ENCODE measurements at regions not wholly inside any gene's neighbourhood (a gene's known extent, or its start where the extent isn't known, plus 50 kb on each side); places are given as distances from the start of the nearest gene placed in this dataset.

DNA sequence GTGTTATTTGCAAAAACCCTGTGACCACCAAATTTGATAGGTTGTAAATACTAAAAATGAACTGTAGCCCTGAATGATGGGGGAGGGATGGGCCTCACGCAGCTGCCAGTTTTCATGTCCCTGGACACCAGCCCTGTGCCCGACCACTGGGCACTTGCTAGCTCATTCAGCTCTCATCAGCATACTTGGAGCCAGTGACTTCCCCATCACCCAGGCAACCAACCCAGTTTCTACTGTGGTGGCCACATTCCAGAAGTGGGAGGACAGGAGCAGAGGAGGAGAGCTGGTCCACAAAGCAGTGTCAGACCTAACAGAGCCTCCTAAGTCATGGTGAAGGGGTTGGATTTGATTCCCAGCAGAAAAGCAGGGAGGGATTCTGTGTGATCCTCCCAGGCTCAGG, 128.2 kb downstream of the CPEB2 start:
- DNase-seq (ENCODE audit: low spot score): no peak

DNA sequence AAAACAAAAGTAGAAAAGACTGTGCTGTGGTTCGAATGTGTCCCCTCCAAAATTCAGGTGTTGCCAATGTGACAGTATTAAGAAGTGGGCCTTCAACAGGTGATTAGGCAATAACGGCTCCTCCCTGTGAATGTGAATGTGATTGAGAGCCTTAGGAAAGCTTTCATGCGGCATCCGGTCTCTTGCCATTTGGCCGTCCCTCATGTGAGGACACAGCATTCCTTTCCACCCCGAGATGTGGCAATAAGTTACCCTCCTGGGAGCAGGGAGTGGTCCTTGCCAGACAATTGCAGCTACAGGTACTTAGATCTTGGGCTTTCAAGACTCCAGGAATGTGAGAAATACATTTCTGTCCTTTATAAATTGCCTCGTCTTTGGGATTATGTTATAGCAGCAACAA, 129.3 kb downstream of the CPEB2 start:
- DNase-seq (ENCODE audit: low spot score): no peak

DNA sequence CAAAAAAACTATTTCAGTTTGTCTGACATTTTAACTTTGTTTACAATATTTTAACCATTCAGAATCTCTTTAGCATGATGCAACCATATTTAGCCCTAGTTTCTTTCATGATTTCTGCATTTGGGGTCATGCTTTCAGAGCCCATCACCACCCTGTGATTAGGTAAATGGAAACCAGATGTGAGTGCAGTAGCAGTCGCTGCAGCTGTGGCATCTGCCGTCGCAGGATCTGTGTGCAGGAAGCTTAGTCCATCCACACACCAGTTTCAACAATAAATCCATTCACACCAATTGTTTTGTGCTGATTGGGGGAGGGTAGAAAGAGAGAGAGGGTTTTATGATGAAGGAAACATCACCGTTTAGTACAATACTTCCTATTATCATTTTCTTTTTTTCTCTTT, 130.5 kb downstream of the CPEB2 start:
- no peak for DNase-seq (ENCODE audit: low spot score)

DNA sequence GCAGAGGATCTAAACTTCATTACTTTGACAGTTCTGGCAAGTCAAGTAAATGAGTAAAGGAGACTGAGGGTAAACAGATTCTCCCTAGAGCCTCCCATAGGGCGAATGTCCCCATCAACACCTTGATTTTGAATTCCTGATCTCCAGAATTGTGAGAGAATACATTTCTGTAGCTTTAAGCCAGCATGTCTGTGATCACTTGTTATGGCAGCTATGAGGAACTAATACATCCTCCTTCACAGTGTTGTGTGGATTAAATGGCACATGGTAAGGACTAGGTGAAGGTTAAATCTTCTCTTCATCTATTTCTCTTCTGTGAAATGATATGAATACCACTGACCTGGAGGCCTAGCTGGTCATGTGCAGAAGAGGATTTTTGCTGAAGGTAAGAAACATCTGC, 137.3 kb downstream of the CPEB2 start:
- no peak for DNase-seq (ENCODE audit: low spot score)

DNA sequence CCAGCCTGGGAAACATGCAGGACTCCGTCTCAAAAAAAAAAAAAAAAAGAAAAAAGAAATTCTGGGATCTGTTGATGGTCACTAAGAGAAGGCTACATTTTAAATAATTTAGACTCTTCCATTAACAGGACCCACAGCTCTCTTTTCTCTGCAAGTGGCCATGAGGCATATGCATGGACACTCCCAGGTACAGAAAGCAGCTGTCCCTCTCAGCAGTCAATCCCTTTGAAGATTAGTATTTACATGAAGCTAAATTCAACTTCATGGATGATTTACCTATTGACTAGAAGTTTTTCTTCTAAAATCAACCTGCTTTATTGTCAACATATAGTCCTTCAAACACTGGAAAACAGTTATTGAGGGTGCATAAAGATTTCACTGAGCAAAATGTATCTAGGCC, 139.9 kb downstream of the CPEB2 start:
- no peak for DNase-seq (ENCODE audit: low spot score)

DNA sequence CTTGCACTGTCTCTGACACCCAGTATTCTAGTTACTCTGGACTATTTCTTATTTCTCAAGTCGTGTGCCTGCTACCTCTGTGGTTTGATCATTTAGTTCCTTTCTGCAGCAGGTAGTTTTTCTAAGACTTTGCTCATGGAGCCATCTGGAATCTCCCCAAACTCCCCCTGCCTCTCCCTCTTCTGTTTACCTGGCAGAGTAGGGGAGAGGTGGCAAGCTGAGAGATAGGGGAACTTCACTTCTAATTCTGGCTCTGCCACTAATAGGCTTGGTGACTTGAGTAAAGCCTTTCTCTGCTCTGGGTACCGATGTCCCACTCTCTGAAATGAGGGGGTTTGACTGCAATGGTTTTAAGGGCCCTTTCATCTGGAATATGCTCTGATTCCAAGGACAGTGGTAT, 141.3 kb downstream of the CPEB2 start:
- DNase-seq (ENCODE audit: low spot score): no peak

DNA sequence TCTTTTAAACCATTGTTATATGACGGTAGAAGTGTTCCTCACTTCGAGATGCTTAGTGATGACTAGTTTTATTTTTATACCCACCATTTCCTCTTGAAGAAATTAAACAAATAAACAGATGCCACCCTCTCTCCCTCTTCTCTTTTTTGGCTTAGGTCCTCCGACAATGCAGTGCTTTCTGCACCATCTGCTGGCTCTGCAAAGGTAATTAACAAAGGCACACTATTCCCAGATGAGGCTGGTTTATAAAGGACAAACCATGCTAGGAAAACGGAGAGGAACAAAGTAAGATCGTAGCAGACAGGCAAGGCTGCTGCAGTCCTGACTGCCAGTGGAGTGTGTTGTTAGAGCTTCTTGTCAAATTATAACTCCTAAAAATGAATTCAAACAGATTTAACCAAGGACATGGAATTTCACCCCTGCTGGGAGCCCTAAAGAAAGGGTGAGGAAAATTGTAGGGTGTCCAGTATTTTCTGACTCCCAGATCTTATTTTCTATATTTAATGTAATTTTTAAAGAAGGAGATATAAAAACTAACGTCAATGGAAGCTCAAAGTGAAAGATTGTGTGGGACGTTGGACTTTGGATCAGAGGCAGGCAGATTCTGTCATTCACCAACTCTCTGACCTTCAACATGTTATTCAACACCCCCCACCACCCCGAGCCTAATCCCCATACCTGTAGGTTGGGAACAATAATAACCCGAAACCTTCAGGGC, 142.1 kb downstream of the CPEB2 start:
- no peak for DNase-seq (ENCODE audit: low spot score)

DNA sequence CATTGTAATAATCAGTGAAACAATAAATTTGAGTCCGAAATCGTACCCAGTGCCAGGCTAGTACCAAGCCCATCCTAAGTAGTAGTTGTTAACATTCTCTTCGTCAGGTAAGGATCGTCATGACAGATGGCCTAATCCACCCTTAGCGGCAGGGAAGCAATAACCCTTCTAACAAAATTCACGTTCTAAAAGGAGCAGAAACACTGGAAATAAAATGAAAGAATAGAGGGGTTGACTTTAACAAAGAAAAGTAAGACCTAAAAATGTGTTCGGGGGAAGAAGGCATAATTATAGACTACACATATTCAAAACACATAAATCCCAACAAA, 142.7 kb downstream of the CPEB2 start:
- no peak for DNase-seq (ENCODE audit: low spot score)

DNA sequence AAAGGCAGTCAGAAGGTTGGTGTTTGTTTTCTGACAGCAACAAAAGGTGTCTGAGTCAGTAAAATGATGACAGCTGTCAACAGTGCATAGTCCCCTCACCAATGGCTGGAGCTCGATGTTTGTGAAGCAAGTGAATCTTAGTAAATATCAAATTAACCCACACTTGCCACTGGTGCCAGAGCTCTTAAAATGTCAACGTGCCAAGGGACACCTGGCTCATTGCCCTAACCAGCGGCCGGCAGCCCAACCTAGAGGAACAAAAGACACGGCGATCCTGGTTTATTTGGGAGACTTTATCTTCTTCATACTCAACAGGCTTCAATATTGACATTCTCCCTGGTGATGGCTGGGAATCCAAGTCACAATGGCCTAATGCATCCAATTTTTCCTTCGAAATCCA, 143.4 kb downstream of the CPEB2 start:
- DNase-seq (ENCODE audit: low spot score): no peak

DNA sequence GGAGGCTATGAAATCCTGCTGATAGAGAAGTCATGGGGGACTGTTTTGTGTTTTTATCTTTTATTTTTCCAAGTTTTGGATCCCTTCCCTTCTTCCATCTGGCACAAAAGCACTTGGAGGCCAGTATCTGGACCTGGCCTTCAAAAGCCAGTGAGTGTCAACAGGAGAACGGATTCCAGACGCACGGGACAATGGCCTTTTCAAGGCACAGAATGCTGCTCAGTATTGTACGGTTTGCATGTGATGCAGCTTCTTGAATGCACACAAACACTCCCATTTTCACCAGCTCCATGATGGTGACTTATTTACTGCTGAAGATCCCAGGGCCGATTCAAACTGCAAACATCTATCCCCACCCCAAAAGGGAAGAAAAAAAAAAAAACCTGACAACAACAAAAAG, 145.4 kb downstream of the CPEB2 start:
- no peak for DNase-seq (ENCODE audit: low spot score)

DNA sequence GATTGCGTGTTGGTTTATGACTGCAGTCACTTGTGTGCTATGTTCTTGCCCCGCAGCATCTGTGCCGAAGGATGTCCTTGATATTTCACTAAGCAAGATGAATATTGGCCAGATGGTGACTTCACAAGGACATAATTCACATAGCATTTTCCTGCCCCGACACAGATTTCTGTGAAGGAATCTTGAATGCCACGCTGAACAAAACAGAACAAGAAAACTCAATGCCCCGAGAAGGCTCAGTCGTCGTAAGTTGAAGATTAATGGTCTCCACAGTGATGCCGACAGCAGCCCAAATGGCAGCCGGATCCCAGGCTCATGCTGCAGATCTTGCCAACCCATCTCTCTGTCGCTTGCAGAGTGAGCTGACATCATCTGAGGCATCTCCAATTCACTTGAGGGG, 145.9 kb downstream of the CPEB2 start:
- no peak for DNase-seq (ENCODE audit: low spot score)

DNA sequence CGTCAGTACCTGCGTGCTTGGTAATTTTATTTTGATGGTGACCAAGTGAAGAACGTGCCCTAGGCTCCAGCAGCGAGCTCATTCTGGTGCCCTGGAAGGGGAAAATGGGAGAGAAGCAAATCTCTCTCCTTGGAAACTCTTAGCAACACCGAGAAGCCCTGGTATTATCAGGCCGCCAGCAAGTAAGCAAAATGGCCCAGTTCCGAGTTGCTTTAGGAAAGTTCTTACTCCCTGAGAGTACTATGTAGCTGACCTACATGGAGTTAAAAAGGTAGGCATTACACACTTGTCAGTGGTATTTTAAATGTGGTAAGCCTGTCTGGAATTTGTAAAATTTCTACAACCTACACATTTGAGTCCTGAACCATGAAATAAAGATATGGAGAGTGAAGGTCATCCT, 146.4 kb downstream of the CPEB2 start:
- no peak for DNase-seq (ENCODE audit: low spot score)

DNA sequence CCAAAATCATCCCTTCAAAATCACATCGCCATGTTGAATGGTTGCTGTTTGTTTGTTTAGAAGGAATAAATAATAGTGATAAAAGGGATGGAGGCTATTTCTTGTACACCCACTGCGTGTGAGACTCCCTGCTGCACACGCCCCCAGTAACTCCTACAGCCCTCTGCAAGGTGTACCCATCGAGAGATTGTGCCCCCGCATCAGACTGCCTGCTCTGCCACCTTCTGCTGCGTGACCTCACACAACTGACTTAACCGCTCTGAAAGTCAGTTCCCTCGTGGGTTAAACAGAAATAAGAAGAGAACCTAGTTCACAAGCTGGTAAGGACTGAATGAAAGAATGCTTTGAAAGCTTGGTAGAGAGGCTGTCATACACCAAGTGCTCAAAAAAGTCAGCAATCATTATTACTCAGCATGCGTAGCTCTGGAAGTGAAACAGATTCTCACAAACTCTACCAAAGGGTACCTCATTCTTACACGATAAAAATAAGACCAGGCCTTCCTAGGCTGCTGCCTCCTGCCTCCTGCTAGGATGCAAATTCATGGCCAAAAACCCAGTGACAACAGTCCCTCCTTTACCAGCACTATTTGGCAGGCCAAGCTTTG, 147.1 kb downstream of the CPEB2 start:
- DNase-seq (ENCODE audit: low spot score): no peak

DNA sequence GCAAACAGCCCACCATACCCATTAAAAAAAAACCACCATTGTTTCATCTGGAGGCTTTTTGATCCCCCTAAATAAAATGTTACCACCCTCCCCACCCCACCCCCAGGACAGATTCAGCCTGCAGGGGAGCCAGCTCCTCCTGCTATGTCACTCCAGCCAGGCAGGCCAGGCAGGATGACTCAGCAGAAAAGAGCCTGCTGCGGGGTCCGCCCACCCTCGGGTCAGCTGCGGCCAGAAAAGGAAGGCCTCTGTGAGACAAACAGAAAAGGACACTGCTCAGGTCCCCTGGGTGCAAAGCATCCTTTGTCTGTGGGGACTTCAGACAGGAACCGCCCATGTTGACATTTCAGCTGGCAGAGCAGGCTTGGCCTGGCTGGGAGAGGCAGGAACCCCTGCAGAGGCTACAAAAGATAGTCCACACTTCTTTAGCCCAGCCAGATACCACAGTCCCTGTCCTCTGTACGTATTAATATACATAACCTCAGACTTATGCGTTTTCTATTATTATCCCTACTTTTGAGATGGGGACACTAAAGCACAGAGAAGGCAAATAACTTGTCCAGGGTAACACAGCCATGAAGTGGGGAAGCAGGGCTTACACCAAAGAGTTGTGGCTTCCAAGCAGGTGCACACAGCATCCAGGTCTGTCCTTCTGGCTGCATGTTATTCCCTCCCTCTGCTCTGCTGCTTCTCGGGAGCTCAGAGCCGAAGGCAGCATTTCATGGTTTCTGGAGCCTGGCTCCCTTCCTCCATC, 147.7 kb downstream of the CPEB2 start:
- peak; percentile 72 for DNase-seq (ENCODE audit: low spot score)

DNA sequence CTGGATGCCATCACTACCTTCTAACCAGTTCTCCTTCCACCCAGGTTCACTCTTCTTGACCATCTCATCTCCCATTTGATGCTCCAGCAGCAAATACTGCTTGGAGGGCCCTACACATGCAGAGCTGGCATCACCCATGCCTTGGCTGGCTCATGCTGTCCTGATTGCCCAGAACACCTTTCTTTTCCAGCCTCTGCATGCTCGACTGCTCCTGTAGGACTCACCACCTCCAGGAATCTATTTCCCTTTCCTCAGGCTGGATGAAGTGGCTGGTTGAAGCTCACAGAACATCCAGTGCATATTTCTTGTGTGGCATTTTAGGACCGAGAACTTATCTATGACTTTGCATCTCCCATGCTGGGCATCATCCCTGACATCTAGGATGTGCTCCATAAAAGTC, 148.3 kb downstream of the CPEB2 start:
- no peak for DNase-seq (ENCODE audit: low spot score)

DNA sequence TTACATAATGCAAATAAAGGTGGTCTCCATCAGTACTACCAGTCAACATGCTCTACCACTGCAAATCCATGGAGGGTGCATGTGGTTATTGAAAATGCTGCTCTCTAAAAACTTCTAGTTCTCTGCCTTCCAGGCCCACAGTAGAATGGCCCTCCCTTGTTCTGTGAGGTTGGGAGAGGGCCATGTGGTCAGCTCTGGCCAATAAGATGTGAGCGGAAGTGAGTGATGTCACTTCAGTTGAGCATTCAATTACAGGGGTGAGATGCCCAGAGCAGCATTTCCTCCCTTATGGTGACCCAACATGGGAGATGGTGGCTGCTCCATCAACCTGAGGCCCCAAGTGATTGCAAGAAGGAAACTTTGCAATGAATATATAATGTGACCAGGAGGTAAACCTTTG, 148.8 kb downstream of the CPEB2 start:
- DNase-seq (ENCODE audit: low spot score): no peak

DNA sequence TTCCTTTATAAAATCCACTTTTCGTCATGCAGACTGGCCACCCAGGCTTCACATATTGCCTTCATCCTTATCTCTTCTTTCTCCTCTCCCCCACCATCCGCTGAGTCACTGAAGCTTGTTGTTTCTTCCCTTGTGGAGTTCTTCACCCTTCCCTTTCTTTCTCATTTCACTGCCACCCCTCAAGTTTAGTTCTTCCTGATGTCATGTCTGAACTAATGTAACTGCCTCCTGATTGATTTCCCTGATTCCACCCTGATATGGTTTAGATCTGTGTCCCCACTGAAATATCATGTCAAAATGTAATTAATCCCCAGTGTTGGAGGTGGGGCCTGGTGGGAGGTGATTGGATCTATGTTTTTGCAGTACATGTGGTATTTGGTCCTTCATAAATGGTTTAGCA, 151.4 kb downstream of the CPEB2 start:
- DNase-seq (ENCODE audit: low spot score): no peak

DNA sequence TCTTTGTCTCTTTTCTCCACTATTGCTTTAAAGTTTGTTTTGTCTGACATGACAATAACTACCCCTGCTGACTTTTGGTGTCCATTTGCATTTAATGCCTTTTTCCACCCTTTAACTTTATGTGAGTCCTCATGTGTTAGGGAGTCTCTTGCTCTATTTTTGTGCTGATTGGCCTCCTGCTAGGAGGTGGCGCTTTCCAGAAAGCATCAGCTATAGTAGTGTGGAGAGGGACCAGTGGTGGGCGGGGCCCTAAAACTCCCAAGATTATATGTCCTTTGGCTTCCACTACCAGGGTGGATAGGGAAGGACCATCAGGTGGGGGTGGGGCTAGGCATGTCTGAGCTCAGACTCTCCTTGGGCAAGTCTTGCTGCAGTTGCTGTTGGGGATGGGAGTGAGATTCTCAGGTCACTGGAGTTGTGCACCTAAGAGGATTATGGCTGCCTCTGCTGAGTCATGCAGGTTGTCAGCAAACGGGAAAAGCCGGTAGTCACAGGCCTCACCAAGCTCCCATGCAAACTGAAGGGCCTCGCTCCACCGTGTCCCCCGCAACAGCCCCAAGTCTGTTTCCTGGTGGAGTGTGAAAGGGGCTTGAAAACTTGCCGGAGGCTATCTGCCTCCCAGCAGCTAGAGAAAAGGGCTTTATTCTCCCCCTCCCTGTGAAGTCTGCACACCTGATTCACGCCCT, 156.3 kb downstream of the CPEB2 start:
- no peak for DNase-seq (ENCODE audit: low spot score)

DNA sequence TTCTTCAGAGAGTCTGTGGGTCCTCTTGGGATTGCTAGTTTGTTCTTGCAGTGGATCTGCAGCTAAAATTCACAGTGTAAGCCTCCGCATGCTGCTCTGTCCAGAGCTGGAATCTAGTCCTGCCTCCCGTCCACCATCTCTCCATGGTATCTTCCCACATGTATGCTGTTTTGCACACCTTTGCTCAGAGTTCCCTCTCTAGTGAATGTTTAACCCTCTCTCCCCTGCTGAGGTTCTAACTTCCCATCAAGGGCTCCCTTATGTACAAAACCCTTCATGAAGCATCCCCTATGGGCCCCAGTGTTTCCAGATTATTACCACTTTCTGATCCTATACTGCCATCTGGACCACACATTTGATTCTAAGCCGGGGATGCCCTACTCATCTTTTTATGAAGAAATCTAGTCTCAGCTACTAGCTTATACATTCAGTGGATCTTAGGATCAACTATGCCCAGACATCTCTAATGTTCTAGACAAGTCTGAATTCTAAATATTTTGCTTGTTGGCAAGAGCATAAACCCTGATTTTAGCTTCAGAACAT, 157.3 kb downstream of the CPEB2 start:
- DNase-seq (ENCODE audit: low spot score): no peak

DNA sequence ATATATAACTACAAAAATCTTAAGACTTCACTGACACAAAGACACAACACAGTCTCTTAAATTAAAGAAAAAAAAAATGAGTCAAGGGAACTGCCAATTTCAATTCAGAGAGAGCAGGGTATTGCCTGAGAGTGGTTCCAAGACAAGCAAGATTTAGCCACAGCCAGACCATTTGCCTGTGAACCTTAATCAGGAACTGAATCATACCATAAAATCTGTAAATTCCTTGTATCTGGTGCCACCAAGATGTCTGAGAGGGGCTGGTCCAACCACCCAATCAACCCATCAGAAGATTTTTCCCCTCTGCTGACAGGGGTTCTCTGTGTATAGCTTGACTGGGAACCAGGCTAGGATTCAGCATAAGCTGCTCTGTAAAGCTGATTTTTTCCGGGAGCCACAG, 159.2 kb downstream of the CPEB2 start:
- no peak for DNase-seq (ENCODE audit: low spot score)

DNA sequence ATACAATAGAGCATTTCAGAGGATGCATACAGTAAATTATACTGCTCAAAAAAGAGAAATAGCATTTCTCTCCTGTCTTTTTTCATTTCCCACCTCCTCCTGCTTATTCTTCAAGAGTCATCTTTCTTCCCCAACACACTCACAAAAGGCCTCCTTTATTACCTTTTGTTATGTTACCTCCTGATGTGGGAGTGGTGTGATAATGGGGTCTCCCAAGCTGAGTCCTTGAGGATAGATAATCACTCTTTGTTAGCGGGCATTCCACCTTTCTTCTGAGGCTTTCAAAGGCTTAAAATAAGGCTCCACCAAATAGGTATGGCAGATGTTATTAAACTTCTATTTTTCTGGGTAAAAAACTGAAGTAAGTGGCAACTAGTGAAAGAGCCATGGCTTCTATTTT, 159.8 kb downstream of the CPEB2 start:
- no peak for DNase-seq (ENCODE audit: low spot score)

DNA sequence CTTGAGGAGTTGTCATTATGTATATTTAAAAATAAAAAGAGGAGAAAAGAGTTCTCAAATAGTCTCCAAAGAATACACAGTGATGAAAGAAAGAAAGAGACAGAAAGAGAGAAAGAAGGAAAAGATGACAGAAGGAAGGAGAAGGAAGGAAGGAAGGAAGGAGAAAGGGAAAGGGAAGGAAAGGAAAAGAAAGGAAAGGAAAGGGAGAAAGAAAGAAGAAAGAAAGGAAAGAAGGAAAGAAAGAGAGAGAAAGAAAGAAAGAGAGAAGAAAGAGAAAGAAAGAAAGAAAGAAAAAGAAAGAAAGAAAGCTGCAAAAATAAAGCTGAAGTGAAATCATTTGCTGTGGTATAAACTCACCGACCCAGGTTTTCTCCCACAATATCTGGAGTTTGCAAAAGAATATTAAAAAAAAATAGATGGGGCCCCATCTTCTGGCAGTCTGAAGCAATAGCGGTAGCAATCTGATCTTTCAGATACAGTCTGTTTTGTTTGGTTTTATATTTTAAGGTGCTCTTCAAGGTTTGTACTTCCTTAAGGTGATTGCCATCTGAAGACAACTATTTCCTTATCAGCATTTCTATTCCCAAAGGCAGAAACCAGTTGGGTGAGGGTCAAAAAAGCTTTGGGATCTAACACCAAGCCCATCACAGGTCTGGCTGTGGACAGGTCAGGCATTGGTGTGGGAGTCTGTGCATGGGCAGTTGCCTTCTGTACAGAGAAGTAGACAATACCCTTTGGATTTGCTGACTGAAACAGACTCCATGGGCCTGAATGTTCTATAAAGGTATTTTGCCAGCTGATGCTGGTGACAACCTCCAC, 160.4 kb downstream of the CPEB2 start:
- DNase-seq (ENCODE audit: low spot score): peak; percentile 36

All from LoVo (cell line).